ENCODE measurements at regions not wholly inside any gene's neighbourhood (a gene's known extent, or its start where the extent isn't known, plus 50 kb on each side); places are given as distances from the start of the nearest gene placed in this dataset.

GRCh38 chr2:129334696-129335410 is 644.6 kb upstream of the RAB6C start:
- TF ChIP-seq CTCF (IDR thresholded peaks at IDR 0.05; ENCODE audit: low read depth, low read length, missing control alignments) = no peak
- no peak overlapping the region for H3K4me3 ChIP-seq (replicated peaks; ENCODE audit: low read depth, low read length)
- no peak for DNase-seq (ENCODE audit: extremely low read depth, low read depth)

DNA sequence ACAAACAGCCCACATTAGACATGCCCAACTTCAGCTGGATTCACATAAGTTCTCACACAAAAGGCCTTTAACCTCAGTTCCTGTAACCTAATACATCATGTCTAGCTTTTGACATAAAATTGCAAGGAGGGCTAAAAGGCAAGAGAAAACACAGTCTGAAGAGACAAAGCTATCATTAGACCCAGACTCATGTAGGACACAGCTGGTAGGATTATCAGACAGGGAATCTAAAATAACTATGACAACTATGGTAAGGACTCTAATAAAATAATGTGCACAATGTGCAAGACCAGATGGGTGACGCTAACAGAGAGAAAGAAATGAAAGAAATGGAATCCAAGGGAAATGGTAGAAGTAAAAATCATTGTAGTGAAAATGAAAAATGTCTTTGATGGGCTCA is 643.2 kb upstream of the RAB6C start:
- TF ChIP-seq CTCF (IDR thresholded peaks at IDR 0.05; ENCODE audit: low read depth, low read length, missing control alignments) = no peak
- DNase-seq (ENCODE audit: extremely low read depth, low read depth) = no peak
- no peak overlapping the region for H3K4me3 ChIP-seq (replicated peaks; ENCODE audit: low read depth, low read length)

DNA sequence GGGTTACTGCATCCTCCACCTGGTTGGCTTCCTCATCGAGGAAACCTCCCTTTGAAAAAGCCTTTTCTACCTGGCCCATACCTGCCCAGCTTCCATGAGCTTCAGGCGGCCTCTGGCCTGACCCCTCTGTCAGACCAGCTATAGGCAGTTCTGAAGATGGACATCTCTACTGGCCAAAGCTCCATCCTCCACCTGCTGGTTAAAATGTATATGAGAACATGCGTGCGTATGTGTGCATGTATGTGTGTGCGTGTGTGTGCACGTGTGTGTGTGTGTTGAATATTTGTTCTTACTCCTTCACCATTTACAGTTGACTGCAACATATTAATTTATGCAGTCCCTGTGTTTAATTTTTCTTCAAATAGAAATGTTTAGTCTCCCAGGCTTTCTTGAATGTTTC is 642.4 kb upstream of the RAB6C start:
- no peak for DNase-seq (ENCODE audit: extremely low read depth, low read depth)
- H3K4me3 ChIP-seq (replicated peaks; ENCODE audit: low read depth, low read length) = no peak overlapping the region
- TF ChIP-seq CTCF (IDR thresholded peaks at IDR 0.05; ENCODE audit: low read depth, low read length, missing control alignments) = no peak

- TF ChIP-seq CTCF (IDR thresholded peaks at IDR 0.05; ENCODE audit: low read depth, low read length, missing control alignments) = no peak
- H3K4me3 ChIP-seq (replicated peaks; ENCODE audit: low read depth, low read length) = no peak overlapping the region
- no peak for DNase-seq (ENCODE audit: extremely low read depth, low read depth)
Observed at GRCh38 chr2:129345540-129345939, 633.9 kb upstream of the RAB6C start.

GRCh38 chr2:129347486-129348217 is 631.8 kb upstream of the RAB6C start:
- no peak for DNase-seq (ENCODE audit: extremely low read depth, low read depth)
- no peak for TF ChIP-seq CTCF (IDR thresholded peaks at IDR 0.05; ENCODE audit: low read depth, low read length, missing control alignments)
- no peak overlapping the region for H3K4me3 ChIP-seq (replicated peaks; ENCODE audit: low read depth, low read length)

DNA sequence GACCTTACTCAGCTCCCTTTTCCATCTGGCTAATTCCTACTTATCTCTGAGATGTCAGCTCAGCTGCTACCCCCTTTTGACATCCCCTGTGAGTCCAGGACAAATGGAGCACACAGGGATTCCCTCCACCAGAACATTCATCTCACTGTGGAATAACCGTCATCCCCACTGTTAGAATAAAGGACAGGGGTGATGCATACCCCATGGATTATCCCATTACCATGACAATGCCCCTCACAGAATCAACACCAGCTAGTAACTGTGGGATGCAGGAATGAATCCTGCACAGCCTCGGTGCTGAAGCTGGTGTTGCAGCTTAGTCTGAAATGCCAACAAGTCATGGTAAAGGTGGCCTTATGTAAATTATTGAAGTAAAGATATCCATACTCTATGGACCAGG is 624.8 kb upstream of the RAB6C start:
- DNase-seq (ENCODE audit: extremely low read depth, low read depth) = no peak
- H3K4me3 ChIP-seq (replicated peaks; ENCODE audit: low read depth, low read length) = no peak overlapping the region
- no peak for TF ChIP-seq CTCF (IDR thresholded peaks at IDR 0.05; ENCODE audit: low read depth, low read length, missing control alignments)
